GM19099 (cell line): ENCODE measurements at regions not wholly inside any gene's neighbourhood (a gene's known extent, or its start where the extent isn't known, plus 50 kb on each side); places are given as distances from the start of the nearest gene placed in this dataset.

Experiments
- POLR2A ChIP-seq: IDR thresholded peaks from 3 replicates; pipeline ENCODE4 v1.6.1; 2011; ENCODE audit warnings: low read depth; ENCODE audit not compliant: insufficient read length; ENCODE audit errors: extremely low read depth

- no peak for TF ChIP-seq POLR2A
These were observed 1310.8 kb upstream of the WWC1 start for GRCh38 chr5:166980666-166981065.

DNA sequence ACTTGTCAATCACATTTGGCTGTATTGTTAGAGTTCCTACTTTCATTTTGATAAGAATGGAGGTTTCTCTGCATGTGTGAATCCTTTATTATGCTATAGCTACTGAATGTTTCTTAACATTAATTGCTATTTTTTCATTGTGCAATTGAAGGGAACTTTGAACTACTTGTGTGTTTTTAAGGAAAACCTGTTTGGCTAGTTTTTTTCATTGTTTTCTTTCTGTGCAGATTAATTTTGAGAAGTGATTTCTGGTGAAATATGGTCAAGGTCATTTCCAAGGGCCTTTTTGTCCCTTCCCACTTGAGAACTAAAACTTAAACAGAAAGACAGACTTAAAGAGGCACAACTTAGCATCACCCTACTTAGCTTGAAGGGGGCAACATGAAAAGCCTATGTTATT lies 1309.2 kb upstream of the WWC1 start:
- TF ChIP-seq POLR2A: no peak

- no peak for TF ChIP-seq POLR2A
These were observed 1299.8 kb upstream of the WWC1 start for GRCh38 chr5:166991601-166992000.

DNA sequence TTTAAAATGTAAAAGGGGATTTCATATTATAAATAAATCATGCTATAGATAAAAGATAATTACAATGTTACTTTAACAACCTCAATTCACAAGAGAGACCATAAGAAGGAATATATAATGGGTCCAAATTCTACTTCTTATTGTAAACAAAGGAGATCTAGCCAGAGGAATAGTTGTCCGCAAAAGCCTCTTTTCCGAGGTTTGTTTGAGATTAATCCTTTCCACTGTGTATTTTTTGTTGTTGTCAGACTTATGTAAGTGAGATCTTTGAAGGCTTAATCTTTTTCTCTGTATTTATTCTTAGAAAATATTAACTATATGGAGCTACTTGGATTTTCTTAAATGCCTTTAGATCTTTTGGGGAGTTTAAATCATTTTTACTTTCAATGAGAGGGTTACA lies 1299.3 kb upstream of the WWC1 start:
- no peak for TF ChIP-seq POLR2A

DNA sequence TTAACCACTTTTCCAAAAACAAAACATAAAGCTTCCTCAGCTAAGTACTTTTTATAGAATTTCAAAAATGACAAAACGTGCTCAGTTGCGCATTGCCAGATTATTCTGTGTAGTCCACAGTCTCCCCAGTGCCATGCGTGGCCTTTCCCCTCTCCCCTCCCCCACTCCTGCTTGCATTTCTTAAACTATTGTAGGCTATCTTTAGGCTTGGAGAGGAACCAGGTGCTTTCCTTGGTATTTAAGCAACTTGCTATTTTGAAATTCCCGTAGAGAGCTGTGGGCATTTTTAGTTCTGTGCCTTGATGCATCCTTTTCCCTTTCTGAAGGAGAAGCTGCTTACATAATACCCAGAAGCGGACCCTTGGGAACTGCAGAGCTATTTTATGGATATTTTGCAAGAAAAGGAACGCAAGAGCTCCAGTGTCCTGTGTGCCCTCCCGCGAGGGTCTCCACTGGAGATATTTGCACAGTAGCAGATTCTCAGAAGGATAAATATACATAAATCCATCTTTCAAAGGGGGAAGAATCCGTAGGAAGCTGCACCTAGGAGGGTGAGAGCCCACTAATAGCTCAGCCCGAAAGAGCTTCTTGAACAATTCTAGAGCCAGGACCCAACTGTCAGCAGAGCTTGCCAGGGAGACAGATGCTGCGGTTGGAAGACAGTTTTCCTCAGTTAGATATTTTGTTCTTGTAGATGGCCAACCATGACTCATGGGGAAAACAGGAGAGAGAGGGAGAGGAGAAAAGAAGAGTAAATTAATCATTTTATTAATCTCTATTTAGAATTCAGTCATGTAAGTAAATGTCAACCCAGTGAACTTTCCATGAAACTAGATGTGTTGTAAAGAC lies 1298.3 kb upstream of the WWC1 start:
- no peak for TF ChIP-seq POLR2A

- TF ChIP-seq POLR2A: no peak
These were observed 1297.2 kb upstream of the WWC1 start for GRCh38 chr5:166994226-166994625.

DNA sequence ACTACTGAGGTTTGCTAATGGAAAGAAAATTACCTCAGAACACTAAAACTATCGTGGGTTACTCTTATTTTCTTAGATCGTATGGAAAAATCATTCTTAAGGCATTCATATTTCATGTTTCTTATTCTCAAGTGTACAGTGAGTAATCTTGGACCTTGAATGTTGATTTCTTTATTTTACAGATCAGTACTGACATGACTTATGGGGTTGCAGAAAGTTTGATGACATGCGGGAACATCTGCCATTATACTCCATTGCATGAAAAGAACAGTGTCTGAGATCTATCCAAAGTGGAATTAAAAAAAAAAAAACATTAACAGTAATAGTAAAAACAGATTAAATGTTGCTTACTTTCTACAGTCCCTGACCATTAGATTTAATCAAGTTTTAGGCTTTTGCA lies 1290.2 kb upstream of the WWC1 start:
- no peak for TF ChIP-seq POLR2A

- no peak for TF ChIP-seq POLR2A
These were observed 1282.7 kb upstream of the WWC1 start for GRCh38 chr5:167008705-167009104.

DNA sequence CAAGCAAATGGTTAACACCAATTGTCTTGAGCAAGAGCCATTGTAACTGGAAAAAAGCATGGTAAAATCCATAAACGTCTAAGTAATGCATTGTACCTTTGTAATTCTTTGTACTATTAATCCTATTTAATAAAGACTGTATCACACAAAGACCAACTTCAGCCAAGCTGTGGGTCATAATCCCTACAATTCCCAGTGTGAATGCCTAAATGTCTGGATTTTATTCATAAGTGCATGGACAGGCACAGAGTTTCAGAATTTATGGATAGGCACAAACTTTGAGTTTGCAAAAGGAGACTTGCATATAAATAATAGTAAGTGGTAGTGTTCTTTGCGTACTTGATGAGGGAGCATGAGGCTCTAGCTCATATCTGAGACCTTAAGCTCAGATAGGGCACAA lies 1280.2 kb upstream of the WWC1 start:
- no peak for TF ChIP-seq POLR2A

GRCh38 chr5:167012123-167013034 lies 1279.1 kb upstream of the WWC1 start:
- no peak for TF ChIP-seq POLR2A

- TF ChIP-seq POLR2A: no peak
These were observed 1276.9 kb upstream of the WWC1 start for GRCh38 chr5:167014401-167015056.

DNA sequence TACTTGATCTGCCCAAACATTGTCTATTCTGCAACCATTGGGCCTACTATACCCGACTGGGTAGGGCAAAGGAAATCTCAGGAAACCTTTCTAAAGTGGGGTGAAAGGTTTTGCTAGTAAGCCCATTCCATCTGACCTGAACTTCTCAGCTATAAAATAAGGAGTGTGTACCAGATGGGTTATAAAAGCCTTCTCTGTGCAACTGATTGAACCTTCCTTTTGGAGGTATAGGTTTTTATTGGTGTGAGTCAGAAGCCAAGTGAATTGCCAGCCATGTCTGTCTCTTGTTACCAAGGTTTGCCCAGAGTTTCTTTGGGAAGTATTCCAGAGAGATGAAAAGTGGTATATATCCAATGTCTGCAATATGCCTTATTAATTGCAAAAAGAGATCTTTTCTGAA lies 1271.0 kb upstream of the WWC1 start:
- TF ChIP-seq POLR2A: no peak

DNA sequence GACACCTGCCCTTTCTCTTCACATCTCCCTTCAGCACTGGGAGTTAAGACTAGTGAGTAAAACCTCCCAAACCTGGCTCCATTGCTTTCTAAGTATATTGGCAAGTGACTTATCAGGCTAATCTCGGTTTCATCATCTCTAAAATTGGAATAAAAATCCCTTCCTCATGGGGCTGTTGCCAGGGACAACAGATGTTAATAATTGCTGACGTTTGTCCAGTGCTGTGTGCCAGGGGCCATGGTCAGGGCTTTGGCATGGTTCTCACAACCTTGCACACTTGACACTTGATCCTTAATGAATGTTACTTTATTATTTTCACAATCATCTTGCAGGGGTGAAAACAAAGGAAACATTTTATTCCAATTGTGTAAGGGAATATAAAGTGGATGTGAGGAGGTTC lies 1262.0 kb upstream of the WWC1 start:
- TF ChIP-seq POLR2A: no peak

- no peak for TF ChIP-seq POLR2A
These were observed 1260.8 kb upstream of the WWC1 start for GRCh38 chr5:167030500-167031120.

GRCh38 chr5:167036585-167036984 lies 1254.9 kb upstream of the WWC1 start:
- no peak for TF ChIP-seq POLR2A
